ENCODE measurements at regions not wholly inside any gene's neighbourhood (a gene's known extent, or its start where the extent isn't known, plus 50 kb on each side); places are given as distances from the start of the nearest gene placed in this dataset.

DNA sequence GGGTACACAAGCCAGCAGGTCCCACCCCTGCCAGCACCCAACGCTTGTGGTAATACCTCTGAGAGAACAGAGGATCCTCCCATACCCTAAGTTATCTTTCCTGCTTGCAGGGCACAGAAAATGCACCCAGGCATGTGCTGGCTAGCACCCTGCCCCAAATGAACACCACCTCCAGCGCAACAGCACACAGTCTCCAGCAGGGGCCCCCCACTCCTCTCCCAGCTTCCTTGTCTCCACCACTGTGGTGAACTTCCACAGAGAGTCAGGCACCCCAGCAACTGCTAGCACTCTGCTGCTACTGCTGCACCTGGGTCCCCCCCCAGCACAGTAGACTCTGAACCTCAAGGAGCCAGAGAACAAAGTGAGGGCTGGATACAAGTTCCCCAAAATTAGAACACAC is 216.8 kb upstream of the CNTNAP5 start:
- peaks cover 72% of the 10 kb centered on the region for H3K9me3 Mint-ChIP-seq
- no peak overlapping the region for H3K4me3 Mint-ChIP-seq
- DNase-seq = no peak
- H3K27me3 Mint-ChIP-seq (ENCODE audit: insufficient read depth) = no peaks in the 10 kb centered on the region
- no peaks in the 10 kb centered on the region for H3K4me1 Mint-ChIP-seq (ENCODE audit: low read depth)
- no peaks in the 10 kb centered on the region; the same call in 1 of the 2 replicates for H3K36me3 Mint-ChIP-seq (ENCODE audit: low read depth)
- no peak overlapping the region for H3K27ac Mint-ChIP-seq
- TF ChIP-seq, protein P1, sequence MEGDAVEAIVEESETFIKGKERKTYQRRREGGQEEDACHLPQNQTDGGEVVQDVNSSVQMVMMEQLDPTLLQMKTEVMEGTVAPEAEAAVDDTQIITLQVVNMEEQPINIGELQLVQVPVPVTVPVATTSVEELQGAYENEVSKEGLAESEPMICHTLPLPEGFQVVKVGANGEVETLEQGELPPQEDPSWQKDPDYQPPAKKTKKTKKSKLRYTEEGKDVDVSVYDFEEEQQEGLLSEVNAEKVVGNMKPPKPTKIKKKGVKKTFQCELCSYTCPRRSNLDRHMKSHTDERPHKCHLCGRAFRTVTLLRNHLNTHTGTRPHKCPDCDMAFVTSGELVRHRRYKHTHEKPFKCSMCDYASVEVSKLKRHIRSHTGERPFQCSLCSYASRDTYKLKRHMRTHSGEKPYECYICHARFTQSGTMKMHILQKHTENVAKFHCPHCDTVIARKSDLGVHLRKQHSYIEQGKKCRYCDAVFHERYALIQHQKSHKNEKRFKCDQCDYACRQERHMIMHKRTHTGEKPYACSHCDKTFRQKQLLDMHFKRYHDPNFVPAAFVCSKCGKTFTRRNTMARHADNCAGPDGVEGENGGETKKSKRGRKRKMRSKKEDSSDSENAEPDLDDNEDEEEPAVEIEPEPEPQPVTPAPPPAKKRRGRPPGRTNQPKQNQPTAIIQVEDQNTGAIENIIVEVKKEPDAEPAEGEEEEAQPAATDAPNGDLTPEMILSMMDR (IDR thresholded peaks at IDR 0.05) = no peak

DNA sequence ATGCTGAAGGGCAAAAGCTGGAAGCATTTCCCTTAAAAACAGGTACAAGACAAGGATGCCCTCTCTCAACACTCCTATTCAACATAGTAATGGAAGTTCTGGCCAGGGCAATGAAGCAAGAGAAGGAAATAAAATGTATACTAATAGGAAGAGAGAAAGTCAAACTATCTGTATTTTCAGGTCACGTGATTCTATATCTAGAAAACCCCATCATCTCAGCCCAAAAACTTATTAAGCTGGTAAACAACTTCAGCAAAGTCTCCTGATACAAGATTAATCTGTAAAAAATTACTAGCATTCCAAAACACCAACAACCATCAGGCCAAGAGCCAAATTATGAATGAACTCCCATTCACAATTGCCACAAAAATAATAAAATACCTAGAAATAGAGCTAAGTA is 213.2 kb upstream of the CNTNAP5 start:
- no peaks in the 10 kb centered on the region for H3K27me3 Mint-ChIP-seq (ENCODE audit: insufficient read depth)
- H3K9me3 Mint-ChIP-seq = peaks cover 56% of the 10 kb centered on the region
- TF ChIP-seq, protein P1 (IDR thresholded peaks at IDR 0.05) = no peak
- H3K4me3 Mint-ChIP-seq = no peak overlapping the region
- no peak overlapping the region for H3K27ac Mint-ChIP-seq
- no peak for DNase-seq
- H3K4me1 Mint-ChIP-seq (ENCODE audit: low read depth) = no peaks in the 10 kb centered on the region
- no peaks in the 10 kb centered on the region; the same call in 1 of the 2 replicates for H3K36me3 Mint-ChIP-seq (ENCODE audit: low read depth)

DNA sequence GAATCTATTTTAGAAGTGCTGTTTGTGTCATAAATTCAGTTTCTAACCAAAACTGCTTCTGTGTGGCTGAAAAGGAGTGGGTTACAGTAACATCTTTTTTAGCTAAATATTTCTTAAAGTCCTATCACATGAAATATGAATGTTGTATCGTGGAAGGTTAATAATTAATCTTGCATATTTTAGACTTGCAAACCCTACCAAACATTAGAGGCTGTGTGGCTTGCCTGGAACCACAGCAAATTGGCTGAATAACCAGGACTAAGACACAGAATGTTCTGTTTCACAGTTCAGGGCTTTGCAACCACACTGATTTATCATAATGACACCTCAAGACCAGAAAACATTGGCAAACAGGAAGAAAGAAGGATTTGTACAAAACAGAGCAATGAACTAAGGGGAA is 208.9 kb upstream of the CNTNAP5 start:
- H3K4me1 Mint-ChIP-seq (ENCODE audit: low read depth) = no peaks in the 10 kb centered on the region
- H3K27ac Mint-ChIP-seq = no peak overlapping the region
- H3K36me3 Mint-ChIP-seq (ENCODE audit: low read depth) = no peaks in the 10 kb centered on the region
- H3K27me3 Mint-ChIP-seq (ENCODE audit: insufficient read depth) = no peaks in the 10 kb centered on the region
- no peak for DNase-seq
- TF ChIP-seq, protein P1 (IDR thresholded peaks at IDR 0.05) = no peak
- no peak overlapping the region for H3K4me3 Mint-ChIP-seq
- peaks cover 44% of the 10 kb centered on the region for H3K9me3 Mint-ChIP-seq

DNA sequence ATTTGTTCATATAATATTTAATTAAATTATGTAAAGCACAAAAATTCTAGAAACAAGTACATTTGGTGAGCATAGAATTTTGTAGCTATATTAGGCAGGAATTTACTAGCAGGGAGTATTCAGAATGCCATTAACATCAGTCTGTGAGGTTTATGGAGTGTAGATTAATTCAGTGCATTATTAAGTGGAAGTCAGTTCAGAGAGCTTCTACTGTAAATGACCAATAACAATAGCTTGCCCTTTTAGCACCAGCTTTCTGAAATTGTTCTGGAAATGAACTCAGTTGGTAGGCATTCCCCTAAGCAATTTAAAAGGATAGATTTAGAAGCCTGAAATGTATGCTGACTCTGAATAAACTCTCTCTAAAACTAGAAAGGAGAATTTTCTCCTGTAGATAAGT is 208.2 kb upstream of the CNTNAP5 start:
- H3K4me3 Mint-ChIP-seq = no peak overlapping the region
- no peak overlapping the region for H3K27ac Mint-ChIP-seq
- no peaks in the 10 kb centered on the region for H3K4me1 Mint-ChIP-seq (ENCODE audit: low read depth)
- TF ChIP-seq, protein P1 (IDR thresholded peaks at IDR 0.05) = no peak
- no peaks in the 10 kb centered on the region for H3K27me3 Mint-ChIP-seq (ENCODE audit: insufficient read depth)
- peaks cover 40% of the 10 kb centered on the region for H3K9me3 Mint-ChIP-seq
- no peaks in the 10 kb centered on the region for H3K36me3 Mint-ChIP-seq (ENCODE audit: low read depth)
- no peak for DNase-seq

DNA sequence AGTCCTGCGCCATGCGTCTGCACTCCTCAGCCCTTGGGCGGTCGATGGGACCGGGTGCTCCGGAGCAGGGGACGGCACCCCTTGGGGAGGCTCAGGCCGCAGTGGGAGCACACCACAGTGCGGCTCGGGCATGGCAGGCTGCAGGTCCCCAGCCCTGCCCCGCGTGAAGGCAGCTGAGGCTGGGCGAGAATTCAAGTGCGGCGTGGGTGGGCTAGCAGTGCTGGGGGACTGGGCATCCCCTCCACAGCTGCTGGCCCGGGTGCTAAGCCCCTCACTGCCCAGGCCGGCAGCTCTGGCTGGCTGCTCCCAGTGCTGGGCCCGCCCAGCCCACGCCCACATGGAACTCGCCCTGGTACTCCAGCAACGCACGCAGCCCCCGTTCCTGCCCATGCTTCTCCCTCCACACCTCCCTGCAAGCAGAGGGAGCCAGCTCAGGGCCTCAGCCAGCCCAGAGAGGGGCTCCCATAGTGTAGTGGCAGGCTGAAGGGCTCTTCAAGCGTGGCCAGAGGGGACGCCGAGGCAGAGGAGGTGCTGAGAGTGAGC is 198.3 kb upstream of the CNTNAP5 start:
- Mint-ChIP-seq H3K4me3 (no peak overlapping the region), H3K4me1 (ENCODE audit: low read depth) (no peaks in the 10 kb centered on the region), H3K36me3 (ENCODE audit: low read depth) (no peaks in the 10 kb centered on the region), H3K27ac (no peak overlapping the region), H3K9me3 (peaks cover 18% of the 10 kb centered on the region), H3K27me3 (ENCODE audit: insufficient read depth) (no peaks in the 10 kb centered on the region)
- no peak for DNase-seq
- TF ChIP-seq, protein P1 (IDR thresholded peaks at IDR 0.05) = no peak

DNA sequence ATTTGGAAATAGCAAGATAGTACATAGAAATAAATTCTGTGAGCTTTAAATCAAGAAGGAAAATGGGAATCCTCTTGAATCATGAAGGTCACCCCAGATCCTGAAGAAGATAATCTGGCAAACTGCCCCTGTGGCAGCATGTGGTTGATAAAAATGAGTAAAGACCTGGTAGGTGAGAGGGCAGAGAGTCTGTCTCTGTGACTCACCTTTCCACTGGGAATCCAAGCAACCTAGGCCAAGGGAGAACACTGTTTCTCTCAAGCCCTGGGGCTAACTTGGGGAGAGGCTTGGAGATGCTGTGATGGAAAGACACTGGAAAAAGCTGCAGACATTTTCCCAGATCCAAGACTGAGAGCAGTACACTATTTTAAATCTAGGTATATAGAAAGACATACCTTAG is 185.8 kb upstream of the CNTNAP5 start:
- no peak for DNase-seq
- Mint-ChIP-seq H3K9me3 (peaks cover 85% of the 10 kb centered on the region), H3K4me1 (ENCODE audit: low read depth) (no peaks in the 10 kb centered on the region), H3K4me3 (no peak overlapping the region), H3K36me3 (ENCODE audit: low read depth) (0 out of 2 replicates have a peak, but pooled peaks cover 6% of the 10 kb centered on the region), H3K27me3 (ENCODE audit: insufficient read depth) (no peaks in the 10 kb centered on the region), H3K27ac (no peak overlapping the region)
- TF ChIP-seq, protein P1 (IDR thresholded peaks at IDR 0.05) = no peak
